ENCODE measurements at regions not wholly inside any gene's neighbourhood (a gene's known extent, or its start where the extent isn't known, plus 50 kb on each side); places are given as distances from the start of the nearest gene placed in this dataset.

GRCh38 chr13:44307844-44308243 is 65.8 kb upstream of the SERP2 start:
- H3K27ac ChIP-seq = peak overlapping the region; percentile 61 to 72

GRCh38 chr13:44308352-44308751 is 65.3 kb upstream of the SERP2 start:
- DNase-seq = no peak
- H3K4me3 ChIP-seq = no peak overlapping the region
- H3K27ac ChIP-seq = peak overlapping the region; percentile 61 to 72
- H3K27me3 ChIP-seq = no peaks in the 10 kb centered on the region
- peaks cover 0 to 86% (median 59%) of the 10 kb centered on the region in 4 donors for H3K4me1 ChIP-seq
- intact Hi-C loops (cut with DNase I; ENCODE audit: low total_unique reads) = loop anchor here (10.0 kb wide), 1 partner anchor 74 kb away; no protein-coding TSS in a partner anchor
- no peaks in the 10 kb centered on the region for H3K9me3 ChIP-seq
- no peaks in the 10 kb centered on the region for H3K36me3 ChIP-seq
- TF ChIP-seq CTCF (IDR thresholded peaks at IDR 0.05) = no peak

More at GRCh38 chr13:44307844-44308243, 65.8 kb upstream of the SERP2 start:
- no peaks in the 10 kb centered on the region for H3K36me3 ChIP-seq
- DNase-seq = no peak
- TF ChIP-seq CTCF (IDR thresholded peaks at IDR 0.05) = no peak
- H3K9me3 ChIP-seq = no peaks in the 10 kb centered on the region
- H3K27me3 ChIP-seq = no peaks in the 10 kb centered on the region
- peaks cover 0 to 86% (median 58%) of the 10 kb centered on the region in 4 donors for H3K4me1 ChIP-seq
- no peak overlapping the region for H3K4me3 ChIP-seq
- intact Hi-C loops (cut with DNase I; ENCODE audit: low total_unique reads) = loop anchor here (10.0 kb wide), 1 partner anchor 73 kb away; no protein-coding TSS in a partner anchor

- Histone ChIP-seq H3K36me3 (no peaks in the 10 kb centered on the region), H3K27me3 (no peaks in the 10 kb centered on the region), H3K9me3 (no peaks in the 10 kb centered on the region), H3K27ac (peak overlapping the region; percentile 39 to 61), H3K4me1 (peaks cover 0 to 78% (median 50%) of the 10 kb centered on the region in 4 donors), H3K4me3 (no peak overlapping the region)
- no peak for TF ChIP-seq CTCF (IDR thresholded peaks at IDR 0.05)
- no peak for DNase-seq
- intact Hi-C loops (cut with DNase I; ENCODE audit: low total_unique reads) = loop anchor here (10.0 kb wide), 1 partner anchor 75 kb away; no protein-coding TSS in a partner anchor
Measured at GRCh38 chr13:44309794-44310757, 63.5 kb upstream of the SERP2 start.

GRCh38 chr13:44311011-44311780 is 62.4 kb upstream of the SERP2 start:
- H3K4me3 ChIP-seq = no peak overlapping the region
- H3K27me3 ChIP-seq = no peaks in the 10 kb centered on the region
- peaks cover 0 to 66% (median 39%) of the 10 kb centered on the region in 4 donors for H3K4me1 ChIP-seq
- peak overlapping the region in 1 of 2 donors; percentile 61 for H3K27ac ChIP-seq
- H3K36me3 ChIP-seq = no peaks in the 10 kb centered on the region
- intact Hi-C loops (cut with DNase I; ENCODE audit: low total_unique reads) = no loop called here
- no peak for TF ChIP-seq CTCF (IDR thresholded peaks at IDR 0.05)
- DNase-seq = no peak
- H3K9me3 ChIP-seq = no peaks in the 10 kb centered on the region

GRCh38 chr13:44312131-44312530 is 61.5 kb upstream of the SERP2 start:
- no peak overlapping the region for H3K4me3 ChIP-seq
- no peak for DNase-seq
- H3K27me3 ChIP-seq = no peaks in the 10 kb centered on the region
- H3K9me3 ChIP-seq = no peaks in the 10 kb centered on the region
- H3K4me1 ChIP-seq = peaks cover 0 to 60% (median 31%) of the 10 kb centered on the region in 4 donors
- no peaks in the 10 kb centered on the region for H3K36me3 ChIP-seq
- intact Hi-C loops (cut with DNase I; ENCODE audit: low total_unique reads) = no loop called here
- H3K27ac ChIP-seq = peak overlapping the region in 1 of 2 donors; percentile 56
- no peak for TF ChIP-seq CTCF (IDR thresholded peaks at IDR 0.05)

All from tibial artery (tissue), 4 donors.